DND-41 (cell line): ENCODE measurements at regions not wholly inside any gene's neighbourhood (a gene's known extent, or its start where the extent isn't known, plus 50 kb on each side); places are given as distances from the start of the nearest gene placed in this dataset.

ENCODE experiments used
- ATAC-seq: fragments of 200-7000 bp; cut with Tn5 transposase; 3 replicates; pipeline ENCODE4 v1.9.1; 2021; ENCODE audit warnings: low read depth; ENCODE audit not compliant: insufficient read depth
- DNase-seq: peaks from one replicate; pipeline ENCODE4 v3.0.0-alpha.2; 2020
- H2AFZ ChIP-seq: 2 replicates; pipeline ENCODE4 v1.6.0; 2012; ENCODE audit warnings: low read depth, low read length
- H3K27ac ChIP-seq: 2 replicates; pipeline ENCODE4 v1.5.1; 2012; ENCODE audit warnings: low read length, inconsistent platforms
- H3K27me3 ChIP-seq: fragments of 200-600 bp; sonication (generic); 2 replicates; pipeline ENCODE4 v1.6.0; 2012; ENCODE audit warnings: low read length, mild to moderate bottlenecking, inconsistent platforms; ENCODE audit not compliant: insufficient read depth, poor library complexity
- H3K36me3 ChIP-seq: 2 replicates; pipeline ENCODE4 v1.5.1; 2012; ENCODE audit warnings: low read length, inconsistent platforms; ENCODE audit not compliant: insufficient read depth
- H3K4me1 ChIP-seq: 2 replicates; pipeline ENCODE4 v1.5.1; 2012; ENCODE audit warnings: mild to moderate bottlenecking, low read length; ENCODE audit not compliant: insufficient read depth
- H3K4me2 ChIP-seq: 2 replicates; pipeline ENCODE4 v1.6.0; 2012; ENCODE audit warnings: mild to moderate bottlenecking, moderate library complexity, low read length, inconsistent platforms; ENCODE audit not compliant: insufficient read depth
- H3K4me3 ChIP-seq, 2 experiments: fragments of 200-600 bp in 1 of 2; shearing (Covaris generic) in 1 of 2; 2 replicates each; pipeline ENCODE4 v1.5.1; 2012 to 2016; ENCODE audit warnings: inconsistent platforms in 2 of 2, low read length in 2 of 2, mild to moderate bottlenecking in 2 of 2, low read depth in 1 of 2, moderate library complexity in 1 of 2
- H3K79me2 ChIP-seq: 2 replicates; pipeline ENCODE4 v1.6.0; 2012; ENCODE audit warnings: low read length, inconsistent platforms; ENCODE audit not compliant: insufficient read depth
- H3K9ac ChIP-seq: 2 replicates; pipeline ENCODE4 v1.6.0; 2012; ENCODE audit warnings: low read depth, mild to moderate bottlenecking, inconsistent platforms, low read length, moderate library complexity
- H3K9me3 ChIP-seq: 2 replicates; pipeline ENCODE4 v1.5.1; 2012; ENCODE audit warnings: low read length, moderate library complexity, mild to moderate bottlenecking, inconsistent platforms; ENCODE audit not compliant: insufficient read depth, severe bottlenecking
- H4K20me1 ChIP-seq: 2 replicates; pipeline ENCODE4 v1.6.0; 2012; ENCODE audit warnings: low read length; ENCODE audit not compliant: insufficient read depth
- EZH2 ChIP-seq: IDR thresholded peaks from 3 replicates; pipeline ENCODE4 v1.6.1; 2012; ENCODE audit warnings: borderline replicate concordance, low read depth, mild to moderate bottlenecking, moderate library complexity, low read length, inconsistent platforms; ENCODE audit not compliant: severe bottlenecking
- TF ChIP-seq, protein P1 (sequence below): IDR thresholded peaks from 2 replicates; pipeline ENCODE4 v1.5.1; 2012; ENCODE audit warnings: borderline replicate concordance, low read length, moderate library complexity, mild to moderate bottlenecking; ENCODE audit not compliant: poor library complexity, severe bottlenecking; ENCODE audit errors: extremely low read depth

- H3K27ac ChIP-seq: no peak overlapping the region
- no peak overlapping the region for H2AFZ ChIP-seq
- no peaks in the 10 kb centered on the region for H3K4me1 ChIP-seq
- H3K4me3 ChIP-seq: no peak overlapping the region
- H3K27me3 ChIP-seq: no peaks in the 10 kb centered on the region
- H4K20me1 ChIP-seq: no peaks in the 10 kb centered on the region
- no peaks in the 10 kb centered on the region for H3K36me3 ChIP-seq
- TF ChIP-seq, protein P1, sequence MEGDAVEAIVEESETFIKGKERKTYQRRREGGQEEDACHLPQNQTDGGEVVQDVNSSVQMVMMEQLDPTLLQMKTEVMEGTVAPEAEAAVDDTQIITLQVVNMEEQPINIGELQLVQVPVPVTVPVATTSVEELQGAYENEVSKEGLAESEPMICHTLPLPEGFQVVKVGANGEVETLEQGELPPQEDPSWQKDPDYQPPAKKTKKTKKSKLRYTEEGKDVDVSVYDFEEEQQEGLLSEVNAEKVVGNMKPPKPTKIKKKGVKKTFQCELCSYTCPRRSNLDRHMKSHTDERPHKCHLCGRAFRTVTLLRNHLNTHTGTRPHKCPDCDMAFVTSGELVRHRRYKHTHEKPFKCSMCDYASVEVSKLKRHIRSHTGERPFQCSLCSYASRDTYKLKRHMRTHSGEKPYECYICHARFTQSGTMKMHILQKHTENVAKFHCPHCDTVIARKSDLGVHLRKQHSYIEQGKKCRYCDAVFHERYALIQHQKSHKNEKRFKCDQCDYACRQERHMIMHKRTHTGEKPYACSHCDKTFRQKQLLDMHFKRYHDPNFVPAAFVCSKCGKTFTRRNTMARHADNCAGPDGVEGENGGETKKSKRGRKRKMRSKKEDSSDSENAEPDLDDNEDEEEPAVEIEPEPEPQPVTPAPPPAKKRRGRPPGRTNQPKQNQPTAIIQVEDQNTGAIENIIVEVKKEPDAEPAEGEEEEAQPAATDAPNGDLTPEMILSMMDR: no peak
- no peak for TF ChIP-seq EZH2
- no peak overlapping the region for H3K4me2 ChIP-seq
- H3K9me3 ChIP-seq: no peaks in the 10 kb centered on the region
- ATAC-seq: no peak
- no peak overlapping the region for H3K9ac ChIP-seq
- H3K79me2 ChIP-seq: no peaks in the 10 kb centered on the region
- no peak for DNase-seq
Observed at GRCh38 chr1:83800066-83800465, 198.9 kb downstream of the TTLL7 start.

DNA sequence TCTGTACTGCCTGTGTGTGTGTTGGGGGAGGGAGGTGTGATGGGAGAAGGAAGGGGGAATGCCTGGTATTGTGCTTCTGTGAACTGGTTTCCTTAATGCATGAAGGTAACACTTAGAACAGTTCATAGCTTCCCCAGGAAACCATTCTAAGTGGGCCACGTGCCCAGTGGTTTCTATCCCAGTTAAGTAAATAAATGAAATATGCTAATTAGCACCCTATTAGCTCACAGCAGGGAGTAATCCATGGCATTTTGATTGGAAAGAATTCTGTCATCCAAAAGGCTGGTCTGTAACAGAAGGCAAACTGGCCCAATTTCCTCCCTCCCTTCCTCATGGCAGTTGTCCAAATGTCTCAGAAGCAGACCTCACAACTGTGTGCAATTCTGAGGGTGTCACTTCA lies 199.3 kb downstream of the TTLL7 start:
- Histone ChIP-seq H3K27ac (no peak overlapping the region), H4K20me1 (no peaks in the 10 kb centered on the region), H3K27me3 (no peaks in the 10 kb centered on the region), H3K9me3 (no peaks in the 10 kb centered on the region), H3K79me2 (no peaks in the 10 kb centered on the region), H3K9ac (no peak overlapping the region), H2AFZ (no peak overlapping the region), H3K4me2 (no peak overlapping the region), H3K4me1 (no peaks in the 10 kb centered on the region), H3K4me3 (no peak overlapping the region), H3K36me3 (no peaks in the 10 kb centered on the region)
- TF ChIP-seq EZH2: no peak
- TF ChIP-seq, protein P1: no peak
- ATAC-seq: no peak
- no peak for DNase-seq

- no peak overlapping the region for H3K4me2 ChIP-seq
- no peak overlapping the region for H3K4me3 ChIP-seq
- H3K79me2 ChIP-seq: no peaks in the 10 kb centered on the region
- TF ChIP-seq, protein P1: no peak
- no peak for TF ChIP-seq EZH2
- no peak overlapping the region for H3K27ac ChIP-seq
- H3K36me3 ChIP-seq: no peaks in the 10 kb centered on the region
- no peaks in the 10 kb centered on the region for H3K27me3 ChIP-seq
- no peaks in the 10 kb centered on the region for H3K4me1 ChIP-seq
- H3K9me3 ChIP-seq: no peaks in the 10 kb centered on the region
- H3K9ac ChIP-seq: no peak overlapping the region
- ATAC-seq (no peak), DNase-seq (no peak)
- no peaks in the 10 kb centered on the region for H4K20me1 ChIP-seq
- H2AFZ ChIP-seq: no peak overlapping the region
Observed at GRCh38 chr1:83798965-83799364, 200.0 kb downstream of the TTLL7 start.

DNA sequence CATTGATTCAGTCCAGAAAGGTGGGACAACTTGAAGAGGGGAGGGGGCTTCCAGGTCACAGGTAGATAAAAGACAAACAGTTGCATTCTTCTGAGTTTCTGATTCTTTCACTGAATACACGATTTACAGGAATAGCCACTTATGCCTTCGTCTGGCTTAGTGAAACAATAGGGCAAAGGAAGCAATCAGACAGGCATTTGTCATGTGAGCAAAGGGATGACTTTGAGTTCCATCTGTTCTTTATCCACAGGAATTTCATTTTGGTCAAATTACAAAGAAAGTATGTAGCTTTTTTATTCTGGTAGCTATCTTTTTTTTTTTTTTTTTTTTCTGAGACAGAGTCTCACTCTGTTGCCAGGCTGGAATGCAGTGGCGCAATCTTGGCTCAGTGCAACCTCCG lies 202.5 kb downstream of the TTLL7 start:
- no peaks in the 10 kb centered on the region for H4K20me1 ChIP-seq
- H3K36me3 ChIP-seq: no peaks in the 10 kb centered on the region
- no peak overlapping the region for H3K27ac ChIP-seq
- H3K79me2 ChIP-seq: no peaks in the 10 kb centered on the region
- H3K9me3 ChIP-seq: no peaks in the 10 kb centered on the region
- DNase-seq: no peak
- no peak for ATAC-seq
- no peak overlapping the region for H3K4me3 ChIP-seq
- H2AFZ ChIP-seq: no peak overlapping the region
- no peaks in the 10 kb centered on the region for H3K27me3 ChIP-seq
- no peak overlapping the region for H3K9ac ChIP-seq
- TF ChIP-seq EZH2: no peak
- TF ChIP-seq, protein P1: no peak
- no peak overlapping the region for H3K4me2 ChIP-seq
- no peaks in the 10 kb centered on the region for H3K4me1 ChIP-seq
